DND-41 (cell line): ENCODE measurements at regions not wholly inside any gene's neighbourhood (a gene's known extent, or its start where the extent isn't known, plus 50 kb on each side); places are given as distances from the start of the nearest gene placed in this dataset.
A peak's percentile ranks its signal among the peaks of the same experiment; 100 is the strongest.

Experiments used
- ATAC-seq: fragments of 200-7000 bp; cut with Tn5 transposase; 3 replicates; pipeline ENCODE4 v1.9.1; 2021; ENCODE audit warnings: low read depth; ENCODE audit not compliant: insufficient read depth
- DNase-seq: peaks from one replicate; pipeline ENCODE4 v3.0.0-alpha.2; 2020
- H2AFZ ChIP-seq: 2 replicates; pipeline ENCODE4 v1.6.0; 2012; ENCODE audit warnings: low read depth, low read length
- H3K27ac ChIP-seq: 2 replicates; pipeline ENCODE4 v1.5.1; 2012; ENCODE audit warnings: low read length, inconsistent platforms
- H3K27me3 ChIP-seq: fragments of 200-600 bp; sonication (generic); 2 replicates; pipeline ENCODE4 v1.6.0; 2012; ENCODE audit warnings: low read length, mild to moderate bottlenecking, inconsistent platforms; ENCODE audit not compliant: insufficient read depth, poor library complexity
- H3K36me3 ChIP-seq: 2 replicates; pipeline ENCODE4 v1.5.1; 2012; ENCODE audit warnings: low read length, inconsistent platforms; ENCODE audit not compliant: insufficient read depth
- H3K4me1 ChIP-seq: 2 replicates; pipeline ENCODE4 v1.5.1; 2012; ENCODE audit warnings: mild to moderate bottlenecking, low read length; ENCODE audit not compliant: insufficient read depth
- H3K4me2 ChIP-seq: 2 replicates; pipeline ENCODE4 v1.6.0; 2012; ENCODE audit warnings: mild to moderate bottlenecking, moderate library complexity, low read length, inconsistent platforms; ENCODE audit not compliant: insufficient read depth
- H3K4me3 ChIP-seq, 2 experiments: fragments of 200-600 bp in 1 of 2; shearing (Covaris generic) in 1 of 2; 2 replicates each; pipeline ENCODE4 v1.5.1; 2012 to 2016; ENCODE audit warnings: inconsistent platforms in 2 of 2, low read length in 2 of 2, mild to moderate bottlenecking in 2 of 2, low read depth in 1 of 2, moderate library complexity in 1 of 2
- H3K79me2 ChIP-seq: 2 replicates; pipeline ENCODE4 v1.6.0; 2012; ENCODE audit warnings: low read length, inconsistent platforms; ENCODE audit not compliant: insufficient read depth
- H3K9ac ChIP-seq: 2 replicates; pipeline ENCODE4 v1.6.0; 2012; ENCODE audit warnings: low read depth, mild to moderate bottlenecking, inconsistent platforms, low read length, moderate library complexity
- H3K9me3 ChIP-seq: 2 replicates; pipeline ENCODE4 v1.5.1; 2012; ENCODE audit warnings: low read length, moderate library complexity, mild to moderate bottlenecking, inconsistent platforms; ENCODE audit not compliant: insufficient read depth, severe bottlenecking
- H4K20me1 ChIP-seq: 2 replicates; pipeline ENCODE4 v1.6.0; 2012; ENCODE audit warnings: low read length; ENCODE audit not compliant: insufficient read depth
- EZH2 ChIP-seq: IDR thresholded peaks from 3 replicates; pipeline ENCODE4 v1.6.1; 2012; ENCODE audit warnings: borderline replicate concordance, low read depth, mild to moderate bottlenecking, moderate library complexity, low read length, inconsistent platforms; ENCODE audit not compliant: severe bottlenecking
- TF ChIP-seq, protein P1 (sequence below): IDR thresholded peaks from 2 replicates; pipeline ENCODE4 v1.5.1; 2012; ENCODE audit warnings: borderline replicate concordance, low read length, moderate library complexity, mild to moderate bottlenecking; ENCODE audit not compliant: poor library complexity, severe bottlenecking; ENCODE audit errors: extremely low read depth

GRCh38 chr2:88896971-88897370, 205.5 kb downstream of the RPIA start:
- H3K27ac ChIP-seq: no peak overlapping the region
- H3K36me3 ChIP-seq: no peaks in the 10 kb centered on the region
- H3K4me1 ChIP-seq: no peaks in the 10 kb centered on the region
- TF ChIP-seq, protein P1, sequence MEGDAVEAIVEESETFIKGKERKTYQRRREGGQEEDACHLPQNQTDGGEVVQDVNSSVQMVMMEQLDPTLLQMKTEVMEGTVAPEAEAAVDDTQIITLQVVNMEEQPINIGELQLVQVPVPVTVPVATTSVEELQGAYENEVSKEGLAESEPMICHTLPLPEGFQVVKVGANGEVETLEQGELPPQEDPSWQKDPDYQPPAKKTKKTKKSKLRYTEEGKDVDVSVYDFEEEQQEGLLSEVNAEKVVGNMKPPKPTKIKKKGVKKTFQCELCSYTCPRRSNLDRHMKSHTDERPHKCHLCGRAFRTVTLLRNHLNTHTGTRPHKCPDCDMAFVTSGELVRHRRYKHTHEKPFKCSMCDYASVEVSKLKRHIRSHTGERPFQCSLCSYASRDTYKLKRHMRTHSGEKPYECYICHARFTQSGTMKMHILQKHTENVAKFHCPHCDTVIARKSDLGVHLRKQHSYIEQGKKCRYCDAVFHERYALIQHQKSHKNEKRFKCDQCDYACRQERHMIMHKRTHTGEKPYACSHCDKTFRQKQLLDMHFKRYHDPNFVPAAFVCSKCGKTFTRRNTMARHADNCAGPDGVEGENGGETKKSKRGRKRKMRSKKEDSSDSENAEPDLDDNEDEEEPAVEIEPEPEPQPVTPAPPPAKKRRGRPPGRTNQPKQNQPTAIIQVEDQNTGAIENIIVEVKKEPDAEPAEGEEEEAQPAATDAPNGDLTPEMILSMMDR: no peak
- TF ChIP-seq EZH2: no peak
- H3K27me3 ChIP-seq: peaks cover 5% of the 10 kb centered on the region
- no peaks in the 10 kb centered on the region for H3K79me2 ChIP-seq
- no peaks in the 10 kb centered on the region for H4K20me1 ChIP-seq
- DNase-seq (no peak), ATAC-seq (no peak)
- H2AFZ ChIP-seq: no peak overlapping the region
- no peak overlapping the region for H3K9ac ChIP-seq
- no peak overlapping the region for H3K4me3 ChIP-seq
- no peak overlapping the region for H3K4me2 ChIP-seq
- no peaks in the 10 kb centered on the region for H3K9me3 ChIP-seq

- Histone ChIP-seq H3K79me2 (no peaks in the 10 kb centered on the region), H3K36me3 (no peaks in the 10 kb centered on the region), H4K20me1 (no peaks in the 10 kb centered on the region), H3K27me3 (peaks cover 5% of the 10 kb centered on the region), H3K9me3 (no peaks in the 10 kb centered on the region), H3K4me1 (no peaks in the 10 kb centered on the region), H3K4me2 (no peak overlapping the region), H3K9ac (no peak overlapping the region), H3K27ac (no peak overlapping the region), H3K4me3 (no peak overlapping the region), H2AFZ (no peak overlapping the region)
- no peak for ATAC-seq
- DNase-seq: no peak
- TF ChIP-seq, protein P1: no peak
- no peak for TF ChIP-seq EZH2
Measured at GRCh38 chr2:88897715-88898114, 206.2 kb downstream of the RPIA start.

DNA sequence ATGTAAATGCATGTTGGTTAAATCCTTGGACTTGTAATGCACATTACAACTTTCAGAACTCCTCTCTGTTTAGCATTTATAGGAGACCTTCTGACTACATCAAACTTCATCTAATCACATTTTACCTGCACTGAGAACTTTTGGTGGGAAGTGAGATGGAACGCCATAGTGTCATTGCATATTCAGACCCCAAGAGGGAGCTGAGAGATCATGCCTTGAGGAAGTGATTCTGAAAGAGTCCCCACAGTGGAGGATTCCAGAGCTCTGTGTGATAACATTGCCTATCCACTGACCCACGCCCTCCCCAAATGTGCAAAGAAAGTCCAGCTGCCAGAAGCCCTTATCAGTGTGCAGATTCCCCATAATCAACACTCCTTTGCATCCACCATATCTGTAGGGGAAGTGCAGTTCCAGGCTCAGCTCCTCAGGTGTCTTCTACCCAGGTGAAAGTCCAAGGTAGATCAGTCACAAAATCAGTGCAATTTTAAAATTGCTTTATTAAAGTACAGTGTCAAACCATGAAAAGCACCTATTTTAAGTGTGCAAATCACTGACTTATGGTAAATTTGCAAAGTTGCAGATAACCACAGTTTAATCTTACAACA, 212.4 kb downstream of the RPIA start:
- H2AFZ ChIP-seq: no peak overlapping the region
- DNase-seq: peak; percentile 16

More for the DNA sequence above, 212.4 kb downstream of the RPIA start:
- Histone ChIP-seq H4K20me1 (no peaks in the 10 kb centered on the region), H3K9ac (no peak overlapping the region), H3K9me3 (no peaks in the 10 kb centered on the region), H3K4me2 (no peak overlapping the region), H3K27me3 (no peaks in the 10 kb centered on the region), H3K79me2 (no peaks in the 10 kb centered on the region), H3K4me3 (no peak overlapping the region), H3K27ac (no peak overlapping the region), H3K36me3 (no peaks in the 10 kb centered on the region), H3K4me1 (no peaks in the 10 kb centered on the region)
- ATAC-seq: peak; percentile 71
- TF ChIP-seq, protein P1: peak; percentile 78
- no peak for TF ChIP-seq EZH2
